HG02759 (cell line): ENCODE measurements at regions not wholly inside any gene's neighbourhood (a gene's known extent, or its start where the extent isn't known, plus 50 kb on each side); places are given as distances from the start of the nearest gene placed in this dataset.

Source experiments
- ATAC-seq: cut with Tn5 transposase; IDR thresholded peaks from one replicate; pipeline ENCODE4 v1.9.1; 2021; ENCODE audit warnings: mild to moderate bottlenecking, moderate library complexity; ENCODE audit not compliant: unreplicated experiment

- no peak for ATAC-seq
These were observed 202.7 kb upstream of the RGMB start for GRCh38 chr5:98570661-98571191.

DNA sequence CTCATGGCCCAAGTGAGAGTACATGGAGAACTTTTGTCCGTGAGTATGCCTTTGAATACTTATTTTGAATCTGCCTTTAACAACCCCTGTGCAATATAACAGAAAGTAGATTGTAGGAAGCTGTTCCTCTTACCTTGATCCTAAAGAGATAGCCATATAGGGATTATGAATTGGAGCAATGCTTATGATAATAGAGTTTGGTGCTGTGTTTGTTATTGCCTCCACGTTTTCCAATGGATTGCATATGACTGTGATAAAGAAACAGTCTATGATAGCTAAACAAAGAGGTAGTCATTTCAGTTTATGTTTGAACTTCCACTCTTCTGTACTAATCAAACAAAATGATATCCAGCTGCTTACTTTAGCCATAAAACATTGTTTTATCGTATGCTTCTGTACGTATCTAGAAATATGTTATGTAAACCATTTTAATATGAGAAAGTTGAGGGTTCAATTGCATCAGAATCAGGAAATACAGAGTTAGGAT is 199.6 kb upstream of the RGMB start:
- no peak for ATAC-seq

GRCh38 chr5:98576275-98576674 is 197.2 kb upstream of the RGMB start:
- ATAC-seq: no peak

DNA sequence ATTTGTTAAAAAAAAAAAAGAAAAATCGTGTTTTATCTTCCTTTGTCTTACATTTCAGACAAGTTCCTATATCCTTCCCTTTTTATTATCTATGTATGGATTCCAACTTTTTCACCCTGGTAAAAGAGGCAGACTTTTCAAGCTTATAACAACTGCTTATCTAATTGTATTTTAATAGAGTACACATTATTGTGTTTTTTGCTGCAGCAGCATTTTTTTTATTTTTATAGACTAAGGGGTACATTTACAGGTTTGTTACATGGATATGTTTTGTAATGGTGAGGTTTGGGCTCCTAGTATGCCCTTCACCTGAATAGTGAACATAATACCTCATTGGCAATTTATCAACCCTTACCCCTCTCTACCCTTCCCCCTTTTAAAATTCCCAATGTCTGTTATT is 195.0 kb upstream of the RGMB start:
- no peak for ATAC-seq

GRCh38 chr5:98581112-98581997 is 192.1 kb upstream of the RGMB start:
- no peak for ATAC-seq

GRCh38 chr5:98583586-98583985 is 189.9 kb upstream of the RGMB start:
- ATAC-seq: no peak

DNA sequence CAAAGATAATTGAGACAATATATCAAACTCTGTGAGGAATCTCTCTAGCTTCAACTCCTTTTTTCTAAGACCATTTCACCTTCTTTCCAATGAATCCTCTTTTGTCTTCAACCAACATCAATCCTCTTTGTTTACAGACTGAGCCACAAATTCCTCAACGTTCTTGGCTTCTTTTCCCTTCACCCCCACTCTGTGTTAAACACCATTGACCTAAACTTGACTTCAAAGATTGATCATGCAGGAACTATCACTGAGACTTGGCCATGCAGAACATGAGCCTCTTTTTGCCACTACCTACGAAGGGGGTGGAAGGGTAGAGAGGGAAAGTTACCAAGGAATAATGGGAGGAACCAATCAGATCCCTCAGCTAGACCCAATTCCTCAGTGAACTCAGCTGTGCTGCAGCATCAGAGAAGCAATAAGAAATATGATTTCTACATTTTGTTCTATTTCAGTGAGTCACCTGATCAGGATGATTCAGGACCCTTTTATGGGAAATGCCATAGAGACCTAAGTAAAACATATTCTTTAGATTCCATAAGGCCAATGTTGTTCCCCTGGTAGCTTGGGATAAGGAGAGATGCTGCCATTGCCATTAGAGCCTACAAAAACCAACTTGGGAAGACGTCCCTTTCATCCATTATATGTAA is 187.7 kb upstream of the RGMB start:
- no peak for ATAC-seq

- no peak for ATAC-seq
These were observed 186.9 kb upstream of the RGMB start for GRCh38 chr5:98586581-98586980.

GRCh38 chr5:98587166-98587565 is 186.3 kb upstream of the RGMB start:
- no peak for ATAC-seq

- ATAC-seq: no peak
These were observed 185.2 kb upstream of the RGMB start for GRCh38 chr5:98588215-98588614.

GRCh38 chr5:98593418-98593817 is 180.0 kb upstream of the RGMB start:
- no peak for ATAC-seq

- ATAC-seq: no peak
These were observed 179.4 kb upstream of the RGMB start for GRCh38 chr5:98594098-98594497.

DNA sequence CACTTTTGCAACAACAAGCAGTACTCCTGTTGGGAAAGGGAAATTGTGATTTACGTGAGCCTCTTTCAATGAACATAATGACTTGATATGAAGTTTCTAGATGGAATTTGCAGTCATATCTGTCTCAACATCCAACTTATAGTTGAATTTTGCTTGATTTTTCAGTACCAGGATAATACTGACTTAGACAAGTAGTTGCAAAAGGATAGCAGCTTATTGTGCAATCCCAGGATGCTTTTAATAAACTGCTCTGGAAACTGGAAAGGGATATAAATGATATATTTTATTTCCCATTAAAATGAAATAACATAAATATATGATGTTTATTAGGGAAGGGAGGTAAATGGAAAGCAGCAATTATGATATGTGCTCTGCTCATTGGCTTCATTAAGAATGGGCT is 174.4 kb upstream of the RGMB start:
- no peak for ATAC-seq

DNA sequence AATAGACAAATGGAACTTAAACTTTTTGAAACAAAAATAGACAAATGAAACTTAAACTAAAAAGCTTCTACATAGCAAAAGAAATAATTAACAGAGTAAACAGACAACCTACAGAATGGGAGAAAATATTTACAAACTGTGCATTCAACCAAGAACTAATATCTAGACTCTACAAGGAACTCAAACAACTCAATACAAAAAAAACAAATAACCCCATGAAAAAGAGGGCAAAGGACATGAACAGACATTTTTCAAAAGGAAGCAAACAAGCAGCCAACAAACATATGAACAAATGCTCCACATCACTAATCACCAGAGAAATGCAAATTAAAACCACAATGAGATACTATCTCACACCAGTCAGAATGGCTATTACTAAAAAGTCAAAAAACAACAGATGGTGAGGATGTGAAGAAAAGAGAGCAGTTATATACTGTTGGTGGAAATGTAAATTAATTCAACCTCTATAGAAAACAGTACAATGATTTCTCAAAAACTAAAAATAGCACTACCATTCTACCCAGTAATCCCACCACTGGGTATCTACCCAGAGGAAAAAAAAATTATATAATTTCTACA is 170.8 kb upstream of the RGMB start:
- peak; percentile 74 for ATAC-seq

- ATAC-seq: no peak
These were observed 170.0 kb upstream of the RGMB start for GRCh38 chr5:98603456-98603855.

DNA sequence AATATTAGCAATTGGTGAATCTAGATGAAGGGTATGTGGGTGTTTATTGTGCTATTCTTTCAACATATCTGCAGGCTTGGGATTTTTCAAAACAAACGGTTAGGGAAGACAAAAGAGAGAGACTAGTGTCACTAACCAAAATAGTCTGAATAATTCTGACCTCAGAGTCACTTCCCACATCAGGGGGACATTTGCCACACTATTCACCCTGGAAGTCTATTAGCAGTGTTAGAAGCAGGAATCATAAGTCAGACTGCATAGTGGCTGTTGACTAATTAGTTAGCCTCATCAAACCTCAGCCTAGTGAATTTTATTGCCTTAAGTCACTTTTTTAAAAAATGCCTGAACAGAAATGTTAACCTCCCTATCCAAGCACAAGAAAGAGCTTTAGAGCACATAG is 169.2 kb upstream of the RGMB start:
- no peak for ATAC-seq

DNA sequence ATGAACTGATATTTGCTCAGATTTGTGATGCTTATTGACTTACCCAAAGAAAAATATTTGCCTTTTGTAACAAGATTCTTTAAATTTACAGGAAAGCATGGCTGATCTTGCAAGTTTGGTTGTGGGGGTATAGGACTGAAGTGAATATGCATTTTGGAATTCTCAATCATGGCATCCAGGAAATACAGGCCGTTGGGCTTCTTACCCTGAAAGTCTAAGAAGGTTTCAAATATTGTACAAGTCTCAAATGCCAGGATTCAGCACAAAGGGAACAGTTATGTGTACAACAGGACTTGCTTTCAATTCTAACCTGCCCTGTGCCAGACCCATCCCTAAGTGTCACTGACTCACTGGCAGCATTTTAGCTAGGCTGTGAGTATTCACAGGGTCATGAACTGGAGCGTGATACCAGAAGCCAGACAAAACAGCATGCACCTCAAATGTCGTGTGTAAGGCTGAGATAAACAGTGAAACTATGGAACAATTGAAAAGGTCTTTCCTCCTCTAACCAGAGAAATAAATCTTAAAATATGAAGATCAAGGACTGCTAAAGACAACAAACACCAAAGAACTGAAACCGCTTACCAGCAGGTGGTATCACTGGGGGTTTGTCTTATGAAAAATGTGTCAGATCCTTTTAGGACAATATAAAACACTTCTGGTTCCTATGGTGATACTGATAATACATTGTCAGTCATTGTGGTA is 168.6 kb upstream of the RGMB start:
- ATAC-seq: no peak

DNA sequence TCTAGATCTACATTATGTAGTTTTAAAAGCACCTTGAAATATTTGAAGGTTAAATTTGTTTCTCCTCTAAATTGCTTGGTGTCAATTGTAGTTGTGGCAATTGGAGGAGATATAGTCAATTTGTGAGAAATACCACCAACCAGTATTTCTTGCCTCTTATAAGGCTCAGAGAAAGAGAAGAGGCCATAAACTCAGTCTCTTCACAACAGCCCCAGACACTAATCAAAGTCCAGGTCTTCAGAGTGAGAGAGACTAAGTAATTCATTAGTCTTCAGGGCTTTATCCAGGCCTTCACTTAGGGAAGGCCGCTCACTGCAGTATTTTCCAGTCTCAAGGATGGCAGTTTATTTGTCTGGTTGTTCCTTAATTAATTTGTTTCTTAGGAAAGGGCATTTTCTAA is 168.0 kb upstream of the RGMB start:
- no peak for ATAC-seq

- no peak for ATAC-seq
These were observed 166.5 kb upstream of the RGMB start for GRCh38 chr5:98606961-98607360.

GRCh38 chr5:98608052-98608451 is 165.4 kb upstream of the RGMB start:
- no peak for ATAC-seq

DNA sequence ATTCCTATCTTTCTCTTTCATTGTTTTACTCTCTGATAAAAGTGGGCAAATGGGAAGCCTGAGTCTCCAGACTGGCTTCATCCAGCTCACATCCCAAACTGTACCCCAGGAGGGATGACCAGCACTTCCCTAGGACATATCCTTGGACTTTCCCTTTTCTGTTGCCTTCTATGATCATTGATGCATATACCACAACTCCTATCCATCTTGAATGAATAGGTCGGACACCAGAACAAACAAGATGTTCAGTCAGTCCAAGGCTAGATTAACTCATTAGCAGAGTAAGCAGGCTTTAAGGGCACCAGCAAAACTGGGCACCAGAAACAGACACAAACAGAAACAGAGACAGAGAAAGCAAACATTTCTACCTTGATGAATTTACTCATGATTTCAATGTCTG is 159.1 kb upstream of the RGMB start:
- no peak for ATAC-seq
